Skin of body (tissue), 1 donor: ENCODE measurements at regions not wholly inside any gene's neighbourhood (a gene's known extent, or its start where the extent isn't known, plus 50 kb on each side); places are given as distances from the start of the nearest gene placed in this dataset.
"Not testable (repeated sequence)": the region's sequence is repeated elsewhere in the genome, so short reads cannot be mapped to it uniquely, and the experiment has no call there.

Experiments used
- DNase-seq: peaks from one replicate; lab custom pipeline; 2025; lab: John Stamatoyannopoulos, UW

GRCh38 chr7:133132906-133133305 lies 51.0 kb upstream of the CHCHD3 start:
- DNase-seq: no peak

DNA sequence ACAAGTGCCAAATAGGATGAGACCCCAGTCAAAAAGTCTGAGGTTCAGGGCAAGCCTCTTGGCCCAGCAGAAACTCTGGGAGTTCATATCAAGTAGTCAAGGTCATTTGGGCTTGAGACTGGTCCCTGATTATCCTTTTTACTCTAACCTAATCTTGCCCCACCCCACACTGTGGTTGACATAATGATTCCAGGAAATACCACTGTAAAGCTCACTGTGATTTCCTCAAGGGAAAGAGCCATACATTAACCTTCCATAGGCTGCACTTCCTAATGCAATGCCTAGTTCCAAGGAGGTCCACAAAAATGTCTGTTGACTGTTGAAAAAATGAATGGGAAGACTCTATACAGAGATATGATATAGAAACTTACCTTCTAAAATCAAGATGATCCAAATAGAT lies 52.9 kb upstream of the CHCHD3 start:
- DNase-seq: no peak

DNA sequence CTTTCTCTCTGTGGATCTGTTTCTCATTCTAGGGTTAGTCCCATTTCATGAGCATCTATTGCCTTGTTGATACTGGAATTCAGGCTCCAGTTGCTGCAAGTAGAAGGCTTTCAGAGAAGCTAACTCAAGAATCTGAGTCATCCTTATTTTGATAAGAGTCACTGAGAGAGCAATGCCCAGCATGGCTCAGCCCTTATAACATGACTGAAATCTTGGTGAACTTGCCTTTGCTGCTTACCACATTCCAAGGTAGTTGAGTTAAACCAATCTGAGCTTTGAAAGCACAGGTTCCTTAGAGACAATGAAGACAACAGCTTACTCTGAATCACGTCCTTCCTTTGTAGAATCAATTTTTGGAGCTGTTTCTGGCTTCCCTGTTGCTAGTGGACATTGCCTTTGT lies 53.6 kb upstream of the CHCHD3 start:
- no peak for DNase-seq

DNA sequence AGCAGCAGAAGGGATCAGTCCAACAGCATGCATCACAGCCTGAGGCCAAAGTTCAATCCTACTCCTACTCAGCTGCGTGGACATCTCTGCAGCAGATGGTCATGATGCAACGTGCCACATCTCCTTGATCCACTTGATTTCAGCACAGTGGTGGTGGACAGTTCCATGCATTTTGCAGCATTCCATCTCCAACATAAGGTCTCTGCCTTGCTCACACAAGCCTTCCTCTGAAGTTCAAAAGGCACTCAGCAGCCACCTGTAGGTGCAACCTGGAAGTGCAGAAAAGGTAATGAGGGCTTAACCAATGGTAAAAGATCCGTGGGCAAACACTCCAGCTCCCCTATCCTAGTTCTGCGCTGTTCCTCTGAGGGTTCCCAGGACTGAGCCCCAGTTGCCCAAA lies 57.5 kb upstream of the CHCHD3 start:
- DNase-seq: no peak

- DNase-seq: no peak
Observed at GRCh38 chr7:133139801-133140200, 57.9 kb upstream of the CHCHD3 start.

DNA sequence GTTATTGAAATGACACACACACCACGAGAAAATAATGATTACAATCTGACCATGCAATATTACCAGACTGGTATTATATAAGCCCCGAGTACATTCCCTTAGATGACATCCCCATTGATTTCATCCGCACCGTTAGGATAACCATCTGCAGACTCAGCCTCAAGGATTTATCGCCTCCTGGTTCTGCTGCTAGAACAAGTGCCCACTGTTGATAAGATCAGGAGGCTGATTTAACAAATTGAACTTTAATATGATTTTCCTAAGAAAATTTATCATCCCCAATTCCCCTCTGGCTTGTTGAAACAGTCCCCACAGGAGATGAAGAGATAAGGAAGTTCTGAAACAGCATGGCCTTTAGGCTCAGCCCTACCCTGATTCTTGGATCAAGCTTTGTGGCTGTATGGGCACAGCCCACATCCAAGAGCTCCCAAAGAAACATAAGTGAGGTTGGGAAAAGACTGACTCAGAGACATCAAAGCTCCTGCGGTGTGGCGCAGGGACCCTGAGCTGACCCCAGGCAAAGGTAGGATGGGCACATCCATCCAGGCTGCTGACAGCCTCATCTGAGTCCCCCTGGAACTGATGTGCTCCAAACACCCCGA lies 59.2 kb upstream of the CHCHD3 start:
- no peak for DNase-seq

GRCh38 chr7:133150760-133151159 lies 68.9 kb upstream of the CHCHD3 start:
- DNase-seq: no peak

- no peak for DNase-seq
Observed at GRCh38 chr7:133152875-133153274, 71.0 kb upstream of the CHCHD3 start.

DNA sequence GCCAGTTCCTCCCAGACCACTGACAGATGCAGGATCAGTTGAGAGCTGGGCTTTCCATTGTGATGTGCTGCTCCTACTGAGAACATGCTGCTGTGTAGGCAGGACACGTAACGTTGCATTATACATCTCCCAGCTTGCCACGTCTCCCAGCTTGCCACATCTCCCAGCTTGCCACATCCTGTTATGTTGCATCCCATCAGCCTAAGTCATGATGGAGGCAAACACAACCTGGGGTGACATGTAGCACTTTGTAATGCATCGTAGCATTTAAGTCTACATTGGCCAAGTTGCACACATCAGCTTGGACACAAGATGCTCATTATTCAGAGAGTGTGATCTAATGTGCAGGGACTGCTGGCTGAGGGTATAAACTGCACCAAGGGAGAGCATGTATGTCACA lies 73.3 kb upstream of the CHCHD3 start:
- DNase-seq: no peak

- no peak for DNase-seq
Observed at GRCh38 chr7:133155642-133156041, 73.8 kb upstream of the CHCHD3 start.

GRCh38 chr7:133157045-133157444 lies 75.2 kb upstream of the CHCHD3 start:
- no peak for DNase-seq

DNA sequence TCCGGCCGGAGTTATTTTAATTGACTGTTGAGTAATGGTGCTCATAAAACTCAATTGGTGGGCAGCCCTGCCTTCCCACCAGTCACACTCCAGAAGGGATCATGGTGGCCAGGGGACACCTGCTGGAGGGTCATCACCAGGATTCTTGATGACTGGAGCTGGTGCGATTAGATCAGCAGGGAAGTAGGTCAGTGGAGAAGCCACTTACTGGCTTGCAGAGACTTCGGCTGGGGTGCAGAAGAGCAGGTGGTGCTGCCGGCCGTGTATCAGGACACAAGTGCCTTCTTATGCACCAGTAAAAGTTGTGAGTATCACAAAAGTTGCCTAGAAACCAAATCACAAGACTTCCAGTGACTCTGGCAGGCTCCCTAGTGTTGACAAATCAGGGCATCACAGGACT lies 82.6 kb upstream of the CHCHD3 start:
- DNase-seq: no peak

GRCh38 chr7:133165001-133165400 lies 83.1 kb upstream of the CHCHD3 start:
- no peak for DNase-seq

GRCh38 chr7:133165529-133165928 lies 83.6 kb upstream of the CHCHD3 start:
- no peak for DNase-seq

GRCh38 chr7:133167300-133167699 lies 85.4 kb upstream of the CHCHD3 start:
- no peak for DNase-seq

GRCh38 chr7:133169167-133169822 lies 83.6 kb upstream of the EXOC4 start:
- not testable (repeated sequence) for DNase-seq

GRCh38 chr7:133177476-133177875 lies 75.4 kb upstream of the EXOC4 start:
- DNase-seq: not testable (repeated sequence)

GRCh38 chr7:133180717-133181116 lies 72.2 kb upstream of the EXOC4 start:
- no peak for DNase-seq

GRCh38 chr7:133183042-133183794 lies 69.7 kb upstream of the EXOC4 start:
- DNase-seq: no peak

DNA sequence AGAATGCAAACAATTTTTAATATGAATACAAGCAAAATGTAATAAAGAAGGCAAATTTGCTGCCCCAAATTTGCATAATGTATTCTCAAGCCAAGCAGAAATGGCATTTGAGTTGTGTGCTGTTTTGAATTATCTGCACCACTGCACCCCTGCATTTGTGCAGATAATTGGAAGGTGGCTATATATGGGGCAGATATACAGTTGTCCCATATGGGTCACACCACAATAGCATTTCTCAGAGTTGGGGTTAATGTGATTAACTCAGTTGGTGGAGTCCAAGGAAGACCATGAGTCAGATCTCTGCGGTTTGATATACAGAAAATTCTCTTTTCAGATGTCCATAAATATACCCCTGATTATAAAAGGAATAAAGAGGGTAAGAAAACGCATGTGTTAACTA lies 68.9 kb upstream of the EXOC4 start:
- no peak for DNase-seq

GRCh38 chr7:133185512-133185911 lies 67.4 kb upstream of the EXOC4 start:
- no peak for DNase-seq

DNA sequence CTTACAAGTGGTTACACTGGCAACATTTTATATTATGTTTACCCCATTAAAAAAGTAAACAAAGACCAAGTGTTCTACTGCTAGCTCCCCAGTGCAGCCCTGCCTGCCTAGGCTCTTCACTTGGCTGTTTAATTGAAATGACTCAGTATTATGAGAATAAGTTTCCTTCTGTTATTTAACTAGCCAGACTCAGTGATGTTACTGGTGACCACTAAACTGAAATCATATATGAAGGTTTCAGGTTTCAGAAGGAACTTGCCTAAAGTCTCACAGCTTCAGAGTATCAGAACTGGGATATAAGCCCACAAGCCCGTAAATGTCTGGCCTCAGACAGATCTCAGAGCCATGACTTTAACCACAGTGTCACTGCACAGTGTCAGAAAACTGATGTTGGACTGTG lies 66.8 kb upstream of the EXOC4 start:
- DNase-seq: no peak

- DNase-seq: no peak
Observed at GRCh38 chr7:133190172-133190528, 62.7 kb upstream of the EXOC4 start.
